HG03103 (cell line): ENCODE measurements at regions not wholly inside any gene's neighbourhood (a gene's known extent, or its start where the extent isn't known, plus 50 kb on each side); places are given as distances from the start of the nearest gene placed in this dataset.

ENCODE experiments used
- ATAC-seq: cut with Tn5 transposase; IDR thresholded peaks from one replicate; pipeline ENCODE4 v1.9.1; 2021; ENCODE audit warnings: low read depth; ENCODE audit not compliant: unreplicated experiment

DNA sequence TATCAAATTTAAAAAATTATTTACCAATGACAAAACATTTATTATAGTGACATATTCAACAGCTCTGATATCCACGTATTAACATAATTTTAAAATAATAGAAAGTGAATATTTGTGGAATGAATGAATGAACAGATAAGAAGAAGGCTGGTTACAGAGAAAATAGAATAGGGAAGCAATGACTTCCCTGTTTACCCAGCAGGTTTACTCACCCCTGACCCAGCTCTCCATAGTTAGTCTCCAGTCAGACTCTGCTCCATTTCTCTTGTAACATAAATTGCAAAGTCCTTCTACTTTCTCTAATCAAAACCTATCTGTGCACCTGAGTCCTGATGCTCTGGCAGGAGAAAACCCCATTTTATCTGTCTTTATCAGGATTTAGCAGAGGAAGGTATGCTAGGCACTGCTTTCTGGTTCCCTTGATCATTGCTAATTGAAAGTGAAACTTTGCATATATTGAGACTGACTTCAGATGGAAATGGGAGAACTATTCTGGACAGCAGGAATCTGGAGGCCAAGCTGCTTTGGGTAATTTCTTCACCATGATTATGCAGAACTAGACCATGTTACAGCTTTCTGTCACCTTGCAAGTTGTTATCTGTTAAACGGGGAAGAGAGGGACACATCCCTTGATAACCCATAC is 363.0 kb downstream of the FAT4 start:
- ATAC-seq, result no peak

GRCh38 chr4:125679989-125680388 is 365.2 kb downstream of the FAT4 start:
- ATAC-seq, result no peak

DNA sequence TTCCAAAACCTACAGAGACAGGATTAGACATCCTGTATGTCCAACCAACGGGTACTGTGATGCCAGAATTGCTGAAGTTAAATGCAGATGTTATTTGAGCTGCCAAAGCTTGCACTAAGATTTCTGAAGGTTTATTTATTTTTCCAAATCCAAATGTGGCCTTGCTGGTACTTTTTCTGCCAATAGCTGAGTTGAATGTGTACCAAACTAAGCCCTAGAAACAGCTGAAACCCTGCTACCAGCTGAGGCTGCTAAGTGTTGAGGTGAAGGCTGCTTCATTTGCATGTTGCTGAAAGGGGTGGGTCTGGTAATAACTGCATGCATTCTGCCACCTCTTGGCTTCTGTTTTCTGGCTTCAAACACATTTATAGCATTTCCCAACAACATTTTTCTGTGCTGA is 366.5 kb downstream of the FAT4 start:
- no peak for ATAC-seq

GRCh38 chr4:125682730-125683129 is 368.0 kb downstream of the FAT4 start:
- ATAC-seq, result no peak

DNA sequence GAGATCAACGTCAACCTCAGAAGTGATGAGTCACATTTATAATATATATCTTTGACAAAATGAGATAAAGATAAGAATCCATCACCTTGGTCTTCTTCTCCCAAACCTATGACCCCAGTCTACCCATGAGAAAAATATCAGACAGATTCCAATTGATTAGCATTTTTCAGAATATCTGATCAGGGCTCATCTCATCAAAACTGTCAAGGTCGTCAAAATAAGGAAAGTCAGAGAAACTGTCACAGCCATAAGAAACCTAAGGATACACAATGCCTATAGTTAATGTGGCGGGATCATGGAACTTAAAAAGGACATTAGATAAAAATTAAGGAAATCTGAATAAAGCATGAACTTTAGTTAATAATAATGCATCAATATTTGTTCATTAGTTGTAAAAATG is 374.1 kb downstream of the FAT4 start:
- ATAC-seq, result no peak

GRCh38 chr4:125689805-125690204 is 375.1 kb downstream of the FAT4 start:
- ATAC-seq, result no peak

DNA sequence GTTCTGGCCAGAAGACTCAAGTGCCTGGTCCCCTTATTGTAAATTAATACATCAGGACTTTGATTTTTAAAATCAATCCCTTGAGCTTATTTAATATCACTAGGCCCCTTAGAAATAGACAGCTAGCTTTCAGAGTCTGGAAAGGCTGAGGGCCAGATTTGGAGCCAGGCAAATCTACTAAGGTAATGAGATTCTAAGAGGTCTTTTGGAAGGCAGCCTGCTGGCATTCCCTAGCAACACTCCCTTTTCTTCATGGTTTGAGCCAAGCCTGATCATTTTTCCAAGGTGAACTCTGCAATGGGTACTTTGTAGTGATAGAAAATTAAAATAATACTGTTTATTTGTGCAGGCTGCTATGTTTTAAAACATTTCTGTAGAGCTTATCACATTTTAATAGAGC is 378.5 kb downstream of the FAT4 start:
- no peak for ATAC-seq

DNA sequence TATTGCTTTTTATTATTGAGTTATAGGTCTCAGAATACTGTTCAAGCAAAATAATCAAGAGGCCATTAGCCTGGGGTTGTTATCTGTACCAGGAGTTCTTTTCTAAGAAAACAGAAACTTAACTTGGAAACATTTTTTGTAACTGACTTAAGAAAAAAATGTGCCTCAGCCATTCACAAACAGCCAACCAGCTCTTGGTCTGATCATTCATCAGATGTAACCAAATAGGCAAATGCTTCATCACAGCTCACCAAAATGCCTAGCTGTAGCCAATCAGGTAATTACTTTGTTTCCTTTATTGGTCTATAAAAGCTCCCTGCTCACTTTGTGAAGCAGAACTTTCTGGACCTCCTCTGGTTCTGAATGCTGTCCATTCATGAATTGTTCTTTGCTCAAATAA is 387.7 kb downstream of the FAT4 start:
- ATAC-seq, result no peak

- no peak for ATAC-seq
Observed at GRCh38 chr4:125703443-125703842, 388.7 kb downstream of the FAT4 start.

- no peak for ATAC-seq
Observed at GRCh38 chr4:125704726-125705125, 390.0 kb downstream of the FAT4 start.

DNA sequence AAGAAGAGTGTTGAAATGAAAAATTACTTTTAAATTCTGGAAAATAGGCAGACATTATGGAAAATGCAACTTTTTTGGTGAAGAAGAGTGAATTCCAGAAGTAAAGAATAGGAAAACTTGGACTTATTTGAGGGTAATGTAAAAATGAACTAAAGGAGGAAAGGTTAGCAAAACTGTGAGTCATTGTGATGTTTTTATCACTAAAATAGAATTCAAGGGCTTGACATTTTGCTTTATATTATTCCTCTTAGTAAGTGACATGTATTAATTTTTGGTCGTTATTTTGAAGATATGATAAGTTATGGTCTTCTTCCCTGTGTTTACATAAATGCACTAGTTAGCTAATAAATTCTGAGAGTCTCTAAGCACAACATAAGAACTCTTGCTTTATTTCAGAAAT is 390.9 kb downstream of the FAT4 start:
- no peak for ATAC-seq

DNA sequence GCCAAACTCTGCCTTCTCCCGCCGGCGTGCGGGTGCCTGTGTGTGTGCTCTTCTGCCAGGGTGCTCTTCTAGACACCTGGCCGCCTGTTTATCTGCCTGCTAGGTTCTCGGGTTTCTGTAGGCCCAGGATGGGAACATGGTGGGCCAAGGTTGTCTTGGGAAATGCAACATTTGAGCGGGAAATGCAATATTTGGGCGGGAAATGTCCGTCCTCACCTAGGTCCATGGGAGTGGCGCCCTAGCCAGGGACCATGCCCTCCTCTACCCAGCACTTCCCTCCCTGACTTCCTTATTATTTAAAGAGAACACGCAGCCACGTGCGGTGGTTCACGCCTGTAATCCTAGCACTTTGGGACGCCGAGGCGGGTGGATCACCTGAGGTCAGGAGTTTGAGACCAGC is 392.6 kb downstream of the FAT4 start:
- no peak for ATAC-seq

GRCh38 chr4:125710766-125711165 is 396.0 kb downstream of the FAT4 start:
- ATAC-seq, result no peak

DNA sequence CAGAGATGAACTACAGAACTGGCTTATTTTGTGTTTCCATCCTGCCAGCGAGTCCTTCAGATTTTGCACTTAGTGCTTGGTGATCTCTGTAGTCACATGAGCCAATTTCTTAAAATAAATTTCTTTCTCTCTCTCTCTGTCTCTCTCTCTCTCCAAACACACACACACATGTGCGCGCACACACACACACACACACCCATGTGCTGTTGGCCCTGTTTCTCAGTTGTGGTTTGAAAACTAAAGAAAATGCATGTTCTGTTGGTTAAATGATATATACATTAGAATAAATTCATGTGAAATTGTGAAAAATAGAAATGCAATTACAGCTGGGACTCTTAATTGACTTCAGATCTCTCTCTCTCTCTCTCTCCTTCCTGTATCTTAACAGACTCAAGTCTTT is 399.3 kb downstream of the FAT4 start:
- no peak for ATAC-seq

GRCh38 chr4:125714845-125715244 is 400.1 kb downstream of the FAT4 start:
- no peak for ATAC-seq

DNA sequence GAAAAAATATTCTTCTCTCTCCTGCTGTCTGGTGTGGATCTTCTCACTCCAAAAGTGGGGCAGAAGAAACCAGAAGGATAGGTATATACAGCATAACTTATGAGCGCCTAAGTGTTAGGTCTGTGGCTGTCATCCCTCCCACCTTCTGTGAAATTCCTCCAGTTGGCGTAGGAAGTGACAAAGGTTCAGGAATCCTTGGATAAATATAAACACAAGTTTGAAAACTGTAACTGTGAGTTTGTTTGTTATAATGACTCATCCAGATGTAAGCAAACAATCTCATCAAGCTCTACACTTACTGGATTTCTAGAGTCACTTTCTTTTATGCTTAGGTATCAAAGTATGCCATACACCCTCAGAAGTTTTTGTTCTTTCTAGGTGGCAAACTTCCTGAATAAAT is 405.2 kb downstream of the FAT4 start:
- ATAC-seq, result no peak

DNA sequence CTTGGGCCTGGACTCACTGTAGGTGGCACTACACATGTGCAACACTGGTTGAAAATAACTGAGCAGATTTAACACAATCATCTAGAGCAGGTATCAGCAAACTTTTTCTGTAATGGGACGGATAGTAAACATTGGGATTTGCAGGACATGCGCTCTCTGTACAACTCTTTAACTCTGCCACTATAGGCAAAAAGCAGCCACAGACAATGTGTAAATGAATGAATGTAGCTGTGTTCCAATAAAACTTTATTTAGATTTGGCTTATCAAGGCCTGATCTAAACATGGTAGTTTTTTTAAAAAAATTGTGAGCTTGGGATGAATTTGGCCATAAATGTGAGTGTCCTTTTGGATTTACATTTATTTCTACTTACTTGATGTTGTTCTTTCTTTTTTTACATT is 407.3 kb downstream of the FAT4 start:
- ATAC-seq, result no peak

GRCh38 chr4:125725957-125726525 is 411.3 kb downstream of the FAT4 start:
- ATAC-seq, result no peak

DNA sequence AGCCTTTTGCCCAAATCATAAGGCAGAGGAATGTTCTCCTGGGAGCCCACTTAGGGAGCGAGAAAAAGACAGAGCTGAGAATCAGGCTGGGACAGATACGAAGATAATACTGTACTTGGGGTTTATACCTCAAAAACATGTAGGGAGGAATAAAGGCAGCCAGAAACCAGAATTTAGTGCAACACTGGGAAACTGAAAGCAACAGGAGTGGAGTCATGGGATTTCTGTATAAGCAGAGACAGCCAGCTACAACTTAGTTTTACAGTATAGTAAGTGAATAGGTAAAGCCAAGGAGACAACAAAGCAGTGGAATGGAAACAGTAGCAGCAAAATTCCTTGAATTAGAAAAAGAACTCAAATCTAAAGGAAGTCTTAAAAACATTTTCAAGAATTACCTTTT is 413.2 kb downstream of the FAT4 start:
- ATAC-seq, result no peak

- no peak for ATAC-seq
Observed at GRCh38 chr4:125728568-125728967, 413.8 kb downstream of the FAT4 start.

DNA sequence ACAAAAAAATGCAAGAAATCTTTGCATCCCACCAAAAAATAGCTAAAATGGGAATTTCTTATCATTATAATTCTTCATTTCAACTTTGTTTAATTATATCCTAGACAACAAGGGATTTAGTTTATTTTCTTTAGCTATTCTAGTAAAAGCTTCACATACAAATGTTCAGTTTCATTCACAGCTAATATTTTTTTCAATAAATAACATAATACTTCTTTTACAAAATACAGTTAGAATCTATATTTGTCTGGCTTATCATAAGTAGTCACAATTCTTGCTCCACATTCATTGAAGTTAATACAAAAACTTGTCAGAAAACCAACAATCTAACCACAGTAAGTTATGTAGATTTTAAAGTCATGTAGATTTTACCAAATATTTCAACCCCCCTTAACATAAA is 414.4 kb downstream of the FAT4 start:
- no peak for ATAC-seq

GRCh38 chr4:125732632-125733031 is 417.9 kb downstream of the FAT4 start:
- no peak for ATAC-seq

- ATAC-seq, result no peak
Observed at GRCh38 chr4:125734504-125734903, 419.7 kb downstream of the FAT4 start.
